ENCODE measurements at regions not wholly inside any gene's neighbourhood (a gene's known extent, or its start where the extent isn't known, plus 50 kb on each side); places are given as distances from the start of the nearest gene placed in this dataset.

DNA sequence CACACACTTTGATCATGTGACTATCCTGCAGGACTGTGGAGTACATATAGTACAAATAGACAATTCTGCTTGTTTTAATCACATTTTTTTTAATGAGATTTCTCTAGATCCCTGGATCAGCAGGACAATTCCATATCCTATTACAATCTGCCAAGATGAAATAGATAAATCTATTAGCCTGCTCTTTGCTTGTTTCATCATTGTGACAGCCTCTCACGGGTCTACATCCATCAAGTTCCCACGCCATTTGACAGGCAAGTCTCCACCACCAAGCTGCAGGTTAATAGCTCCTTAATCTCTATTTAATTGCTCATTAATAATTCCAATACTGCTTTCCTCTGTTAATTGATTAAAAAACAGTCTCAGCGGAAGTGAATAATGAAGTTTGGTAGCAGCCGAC, 671.5 kb downstream of the CCSER2 start:
- TF ChIP-seq, protein P1, sequence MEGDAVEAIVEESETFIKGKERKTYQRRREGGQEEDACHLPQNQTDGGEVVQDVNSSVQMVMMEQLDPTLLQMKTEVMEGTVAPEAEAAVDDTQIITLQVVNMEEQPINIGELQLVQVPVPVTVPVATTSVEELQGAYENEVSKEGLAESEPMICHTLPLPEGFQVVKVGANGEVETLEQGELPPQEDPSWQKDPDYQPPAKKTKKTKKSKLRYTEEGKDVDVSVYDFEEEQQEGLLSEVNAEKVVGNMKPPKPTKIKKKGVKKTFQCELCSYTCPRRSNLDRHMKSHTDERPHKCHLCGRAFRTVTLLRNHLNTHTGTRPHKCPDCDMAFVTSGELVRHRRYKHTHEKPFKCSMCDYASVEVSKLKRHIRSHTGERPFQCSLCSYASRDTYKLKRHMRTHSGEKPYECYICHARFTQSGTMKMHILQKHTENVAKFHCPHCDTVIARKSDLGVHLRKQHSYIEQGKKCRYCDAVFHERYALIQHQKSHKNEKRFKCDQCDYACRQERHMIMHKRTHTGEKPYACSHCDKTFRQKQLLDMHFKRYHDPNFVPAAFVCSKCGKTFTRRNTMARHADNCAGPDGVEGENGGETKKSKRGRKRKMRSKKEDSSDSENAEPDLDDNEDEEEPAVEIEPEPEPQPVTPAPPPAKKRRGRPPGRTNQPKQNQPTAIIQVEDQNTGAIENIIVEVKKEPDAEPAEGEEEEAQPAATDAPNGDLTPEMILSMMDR (IDR thresholded peaks at IDR 0.05): no peak
- no peaks in the 10 kb centered on the region for H3K4me1 ChIP-seq
- H3K27ac ChIP-seq: no peak overlapping the region
- no peak overlapping the region for H3K4me3 ChIP-seq
- H3K9me3 ChIP-seq: no peaks in the 10 kb centered on the region
- no peaks in the 10 kb centered on the region for H3K36me3 ChIP-seq (ENCODE audit: insufficient read depth in 1 of 2, low read depth in 1 of 2)
- intact Hi-C loops (cut with DNase I): no loop called here
- no peak for ATAC-seq
- no peak for DNase-seq
- H3K27me3 ChIP-seq (ENCODE audit: insufficient read depth in 3 of 3, low read length in 2 of 3): no peaks in the 10 kb centered on the region
- WGBS, 3 donors: 72 to 79% (median 73%) methylated on average over 4 of the region's 4 CpGs

DNA sequence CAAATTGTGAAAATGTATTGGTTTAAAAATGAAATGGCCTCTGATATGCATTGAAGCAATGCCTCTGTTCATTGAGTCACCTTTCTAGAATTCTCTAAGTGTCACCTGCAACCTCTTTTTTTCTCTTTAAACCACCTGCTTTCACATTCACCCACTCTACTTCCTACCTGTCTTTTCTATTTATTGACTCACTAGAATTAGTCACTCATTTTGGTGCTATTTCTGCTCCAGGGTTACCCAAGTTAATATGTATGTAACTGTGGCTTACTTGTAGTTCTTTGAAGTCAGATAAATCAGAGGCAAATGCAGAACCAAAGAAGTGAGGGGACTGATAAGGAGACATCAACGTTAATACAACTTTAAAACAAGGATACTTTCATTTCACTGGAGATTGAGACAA, 674.7 kb downstream of the CCSER2 start:
- no peaks in the 10 kb centered on the region for H3K9me3 ChIP-seq
- H3K4me1 ChIP-seq: no peaks in the 10 kb centered on the region
- TF ChIP-seq, protein P1 (IDR thresholded peaks at IDR 0.05): no peak
- WGBS, 3 donors: 40 to 49% (median 49%) methylated on average over 1 of the region's 1 CpG
- H3K27ac ChIP-seq: no peak overlapping the region
- no peak for ATAC-seq
- intact Hi-C loops (cut with DNase I): no loop called here
- H3K4me3 ChIP-seq: no peak overlapping the region
- H3K27me3 ChIP-seq (ENCODE audit: insufficient read depth in 3 of 3, low read length in 2 of 3): no peaks in the 10 kb centered on the region
- DNase-seq: no peak
- H3K36me3 ChIP-seq (ENCODE audit: insufficient read depth in 1 of 2, low read depth in 1 of 2): no peaks in the 10 kb centered on the region

DNA sequence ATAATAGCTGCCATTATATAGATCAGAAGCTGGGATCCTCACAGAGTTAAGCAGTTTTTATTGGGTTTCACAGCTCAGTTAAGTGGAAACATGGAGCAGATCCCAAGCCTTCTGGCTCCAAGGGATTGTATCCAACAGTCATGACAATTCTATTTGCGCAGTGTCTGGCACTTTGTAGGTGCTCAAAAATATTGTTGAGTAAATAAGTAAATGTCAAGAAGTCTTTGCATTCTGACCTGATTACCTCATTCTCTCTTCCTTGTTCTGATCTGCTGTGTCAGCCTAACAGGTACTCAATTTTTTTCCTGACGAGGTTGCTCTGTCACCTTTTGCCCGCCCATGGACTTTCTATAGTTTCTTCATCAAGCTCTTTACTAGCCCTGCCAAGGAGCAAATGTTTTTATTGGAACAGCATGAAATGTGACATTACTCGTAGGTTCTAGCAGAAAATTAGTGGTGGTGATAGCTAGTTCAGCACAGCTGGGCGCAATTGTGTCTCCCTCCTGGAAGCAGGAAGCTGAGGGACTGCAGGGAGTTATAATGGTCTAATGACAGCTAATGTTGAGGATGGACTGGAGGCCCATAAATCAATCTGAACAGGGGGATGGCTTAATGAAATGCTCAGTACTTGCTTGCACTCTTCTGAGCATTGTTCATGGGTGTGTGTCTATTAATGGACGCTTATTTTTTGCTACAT, 680.2 kb downstream of the CCSER2 start:
- no peaks in the 10 kb centered on the region for H3K9me3 ChIP-seq
- no peak for DNase-seq
- H3K4me1 ChIP-seq: no peaks in the 10 kb centered on the region
- TF ChIP-seq, protein P1 (IDR thresholded peaks at IDR 0.05): no peak
- H3K4me3 ChIP-seq: no peak overlapping the region
- no peaks in the 10 kb centered on the region for H3K27me3 ChIP-seq (ENCODE audit: insufficient read depth in 3 of 3, low read length in 2 of 3)
- intact Hi-C loops (cut with DNase I): no loop called here
- H3K36me3 ChIP-seq (ENCODE audit: insufficient read depth in 1 of 2, low read depth in 1 of 2): no peaks in the 10 kb centered on the region
- 45 to 52% (median 47%) methylated on average over 6 of the region's 6 CpGs for WGBS, 3 donors
- no peak for ATAC-seq
- H3K27ac ChIP-seq: no peak overlapping the region

GRCh38 chr10:85012305-85012704, 683.9 kb downstream of the CCSER2 start:
- ATAC-seq (no peak), DNase-seq (no peak)
- WGBS, 3 donors: 70 to 79% (median 73%) methylated on average over 2 of the region's 2 CpGs
- intact Hi-C loops (cut with DNase I): no loop called here
- H3K9me3 ChIP-seq: no peaks in the 10 kb centered on the region
- no peaks in the 10 kb centered on the region for H3K4me1 ChIP-seq
- H3K27ac ChIP-seq: no peak overlapping the region
- no peaks in the 10 kb centered on the region for H3K27me3 ChIP-seq (ENCODE audit: insufficient read depth in 3 of 3, low read length in 2 of 3)
- TF ChIP-seq, protein P1 (IDR thresholded peaks at IDR 0.05): no peak
- H3K4me3 ChIP-seq: no peak overlapping the region
- no peaks in the 10 kb centered on the region for H3K36me3 ChIP-seq (ENCODE audit: insufficient read depth in 1 of 2, low read depth in 1 of 2)

GRCh38 chr10:85026878-85027467, 698.6 kb downstream of the CCSER2 start:
- no peak overlapping the region for H3K27ac ChIP-seq
- no peaks in the 10 kb centered on the region for H3K4me1 ChIP-seq
- TF ChIP-seq, protein P1 (IDR thresholded peaks at IDR 0.05): no peak
- H3K36me3 ChIP-seq (ENCODE audit: insufficient read depth in 1 of 2, low read depth in 1 of 2): no peaks in the 10 kb centered on the region
- intact Hi-C loops (cut with DNase I): no loop called here
- DNase-seq (no peak), ATAC-seq (no peak)
- no peak overlapping the region for H3K4me3 ChIP-seq
- H3K9me3 ChIP-seq: peaks cover 8% of the 10 kb centered on the region
- H3K27me3 ChIP-seq (ENCODE audit: insufficient read depth in 3 of 3, low read length in 2 of 3): no peaks in the 10 kb centered on the region

Data from psoas muscle (tissue), 7 donors.